ENCODE measurements at regions not wholly inside any gene's neighbourhood (a gene's known extent, or its start where the extent isn't known, plus 50 kb on each side); places are given as distances from the start of the nearest gene placed in this dataset.

DNA sequence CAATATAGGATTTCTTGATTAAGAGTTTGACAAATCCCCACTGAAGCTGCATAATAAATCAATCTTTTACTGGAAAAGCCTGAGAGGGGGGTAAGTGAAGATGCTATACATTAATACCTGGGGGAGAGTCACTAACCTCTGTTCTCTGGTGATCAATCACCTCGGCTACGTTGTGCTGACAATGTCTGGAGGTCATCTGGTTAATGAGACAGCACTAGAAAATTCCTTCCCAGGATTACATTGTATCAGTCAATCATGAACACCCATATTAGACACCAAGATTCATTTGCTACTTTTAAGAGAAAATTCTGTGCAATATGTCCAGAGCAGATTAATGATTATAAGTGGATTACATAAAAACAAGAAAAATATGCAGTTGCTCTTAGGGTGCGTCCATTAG lies 408.3 kb downstream of the PDHA2 start:
- ChIA-PET POLR2A (no interaction called here), CTCF (no interaction called here)
- TF ChIP-seq POLR2AphosphoS5 (IDR thresholded peaks at IDR 0.05; ENCODE audit: insufficient read depth, low read depth, low read length) (no peak), MYC (IDR thresholded peaks at IDR 0.05; ENCODE audit: low read depth, low read length) (no peak), JUN (IDR thresholded peaks at IDR 0.05; ENCODE audit: borderline replicate concordance, insufficient read depth, insufficient read length, low read depth) (no peak), EZH2 (IDR thresholded peaks at IDR 0.05; ENCODE audit: borderline replicate concordance, low read depth, low read length, severe bottlenecking) (no peak), POLR2A (IDR thresholded peaks at IDR 0.05; ENCODE audit: low read depth, low read length) (no peak), FOS (IDR thresholded peaks at IDR 0.05; ENCODE audit: borderline replicate concordance, insufficient read depth, low read length) (no peak), GATA2 (IDR thresholded peaks at IDR 0.05; ENCODE audit: insufficient read depth, insufficient read length, low read depth, low read length) (no peak)
- TF ChIP-seq, protein P1, sequence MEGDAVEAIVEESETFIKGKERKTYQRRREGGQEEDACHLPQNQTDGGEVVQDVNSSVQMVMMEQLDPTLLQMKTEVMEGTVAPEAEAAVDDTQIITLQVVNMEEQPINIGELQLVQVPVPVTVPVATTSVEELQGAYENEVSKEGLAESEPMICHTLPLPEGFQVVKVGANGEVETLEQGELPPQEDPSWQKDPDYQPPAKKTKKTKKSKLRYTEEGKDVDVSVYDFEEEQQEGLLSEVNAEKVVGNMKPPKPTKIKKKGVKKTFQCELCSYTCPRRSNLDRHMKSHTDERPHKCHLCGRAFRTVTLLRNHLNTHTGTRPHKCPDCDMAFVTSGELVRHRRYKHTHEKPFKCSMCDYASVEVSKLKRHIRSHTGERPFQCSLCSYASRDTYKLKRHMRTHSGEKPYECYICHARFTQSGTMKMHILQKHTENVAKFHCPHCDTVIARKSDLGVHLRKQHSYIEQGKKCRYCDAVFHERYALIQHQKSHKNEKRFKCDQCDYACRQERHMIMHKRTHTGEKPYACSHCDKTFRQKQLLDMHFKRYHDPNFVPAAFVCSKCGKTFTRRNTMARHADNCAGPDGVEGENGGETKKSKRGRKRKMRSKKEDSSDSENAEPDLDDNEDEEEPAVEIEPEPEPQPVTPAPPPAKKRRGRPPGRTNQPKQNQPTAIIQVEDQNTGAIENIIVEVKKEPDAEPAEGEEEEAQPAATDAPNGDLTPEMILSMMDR (IDR thresholded peaks at IDR 0.05; ENCODE audit: extremely low read depth in 1 of 2, insufficient read depth in 1 of 2, low read depth in 1 of 2, low read length in 2 of 2) = no peak
- TF ChIP-seq, protein P2, sequence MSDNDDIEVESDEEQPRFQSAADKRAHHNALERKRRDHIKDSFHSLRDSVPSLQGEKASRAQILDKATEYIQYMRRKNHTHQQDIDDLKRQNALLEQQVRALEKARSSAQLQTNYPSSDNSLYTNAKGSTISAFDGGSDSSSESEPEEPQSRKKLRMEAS (IDR thresholded peaks at IDR 0.05; ENCODE audit: insufficient read depth, insufficient read length) = no peak
- DNase-seq (ENCODE audit: low read depth, low spot score) (no peak), FAIRE-seq (no peak)
- no TSS peak for BruUV-seq (replicated peaks)
- H3K9ac ChIP-seq (replicated peaks; ENCODE audit: extremely low read depth, insufficient read depth, low read length) = no peak overlapping the region
- no peak overlapping the region for H3K27ac ChIP-seq (ENCODE audit: insufficient read depth, low read depth, low read length)
- dilution Hi-C loops (cut with MboI; ENCODE audit: extremely low pct_ligation_motif_present, low sequenced_read_pairs) (no loop called here), intact Hi-C loops (cut with micrococcal nuclease) (no loop called here)
- H3K4me2 ChIP-seq (ENCODE audit: insufficient read depth, low read length) = no peak overlapping the region
- no peaks in the 10 kb centered on the region for H4K20me1 ChIP-seq (replicated peaks; ENCODE audit: control insufficient read depth, extremely low read depth, insufficient read depth, low read length)
- H3K36me3 ChIP-seq (ENCODE audit: control insufficient read depth in 2 of 2, extremely low read depth in 1 of 2, insufficient read depth in 2 of 2, low read length in 2 of 2) = no peaks in the 10 kb centered on the region
- H3K4me1 ChIP-seq (ENCODE audit: control insufficient read depth, extremely low read depth, insufficient read depth, low read length) = no peaks in the 10 kb centered on the region
- no peaks in the 10 kb centered on the region for H3K9me3 ChIP-seq (replicated peaks; ENCODE audit: control insufficient read depth, insufficient read depth, low read length)
- no peak overlapping the region for H2AFZ ChIP-seq (ENCODE audit: low read depth, low read length)
- H3K4me3 ChIP-seq (replicated peaks in 1 of 3; ENCODE audit: insufficient read depth in 1 of 3, low read depth in 1 of 3, low read length in 3 of 3) = no peak overlapping the region
- no peaks in the 10 kb centered on the region for H3K79me2 ChIP-seq (ENCODE audit: control insufficient read depth, insufficient read depth, low read length)
- no peaks in the 10 kb centered on the region for H3K27me3 ChIP-seq (ENCODE audit: control insufficient read depth in 2 of 2, insufficient read depth in 2 of 2, low read length in 2 of 2)
- H3K9me1 ChIP-seq (replicated peaks; ENCODE audit: control insufficient read depth, extremely low read depth, insufficient read depth, low read length) = no peaks in the 10 kb centered on the region
